ENCODE measurements at regions not wholly inside any gene's neighbourhood (a gene's known extent, or its start where the extent isn't known, plus 50 kb on each side); places are given as distances from the start of the nearest gene placed in this dataset.

DNA sequence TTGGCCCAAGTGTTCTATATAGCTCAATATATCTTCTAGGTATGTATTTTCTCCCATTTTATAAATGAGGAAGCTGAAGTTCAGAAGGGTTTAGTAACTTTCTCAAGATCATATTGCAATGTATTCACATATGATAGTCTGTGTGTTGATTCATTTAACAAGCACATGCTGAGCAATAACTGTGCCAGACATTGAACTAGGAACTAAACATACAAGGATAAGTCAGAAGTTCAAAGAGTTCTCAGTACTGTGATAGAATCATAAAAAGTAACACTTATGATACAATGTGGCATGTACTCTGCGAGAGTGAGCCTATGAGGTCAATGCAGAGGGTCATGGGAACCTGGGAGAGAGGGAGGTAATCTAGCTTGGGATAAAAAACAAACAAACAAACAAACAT lies 1082.2 kb upstream of the TENM4 start:
- TF ChIP-seq SNAI2 (CRISPR knock-in tag; IDR thresholded peaks at IDR 0.05) (no peak), ZC3H10 (CRISPR knock-in tag; IDR thresholded peaks at IDR 0.05) (no peak), PPARA (CRISPR knock-in tag; IDR thresholded peaks at IDR 0.05; ENCODE audit: borderline replicate concordance) (no peak), ZFP3 (CRISPR knock-in tag; IDR thresholded peaks at IDR 0.05) (no peak), ISL1 (CRISPR knock-in tag; IDR thresholded peaks at IDR 0.05) (no peak), CSDC2 (CRISPR knock-in tag; IDR thresholded peaks at IDR 0.05) (no peak), GLIS3 (CRISPR knock-in tag; IDR thresholded peaks at IDR 0.05) (no peak), TCF4 (CRISPR knock-in tag; IDR thresholded peaks at IDR 0.05; ENCODE audit: borderline replicate concordance) (no peak), BACH2 (CRISPR knock-in tag; IDR thresholded peaks at IDR 0.05; ENCODE audit: borderline replicate concordance) (no peak), ZNF70 (CRISPR knock-in tag; IDR thresholded peaks at IDR 0.05) (no peak), OSR1 (CRISPR knock-in tag; IDR thresholded peaks at IDR 0.05) (no peak)
- TF ChIP-seq, protein P1, sequence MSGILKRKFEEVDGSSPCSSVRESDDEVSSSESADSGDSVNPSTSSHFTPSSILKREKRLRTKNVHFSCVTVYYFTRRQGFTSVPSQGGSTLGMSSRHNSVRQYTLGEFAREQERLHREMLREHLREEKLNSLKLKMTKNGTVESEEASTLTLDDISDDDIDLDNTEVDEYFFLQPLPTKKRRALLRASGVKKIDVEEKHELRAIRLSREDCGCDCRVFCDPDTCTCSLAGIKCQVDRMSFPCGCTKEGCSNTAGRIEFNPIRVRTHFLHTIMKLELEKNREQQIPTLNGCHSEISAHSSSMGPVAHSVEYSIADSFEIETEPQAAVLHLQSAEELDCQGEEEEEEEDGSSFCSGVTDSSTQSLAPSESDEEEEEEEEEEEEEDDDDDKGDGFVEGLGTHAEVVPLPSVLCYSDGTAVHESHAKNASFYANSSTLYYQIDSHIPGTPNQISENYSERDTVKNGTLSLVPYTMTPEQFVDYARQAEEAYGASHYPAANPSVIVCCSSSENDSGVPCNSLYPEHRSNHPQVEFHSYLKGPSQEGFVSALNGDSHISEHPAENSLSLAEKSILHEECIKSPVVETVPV (CRISPR knock-in tag; IDR thresholded peaks at IDR 0.05): no peak
- TF ChIP-seq, protein P2, sequence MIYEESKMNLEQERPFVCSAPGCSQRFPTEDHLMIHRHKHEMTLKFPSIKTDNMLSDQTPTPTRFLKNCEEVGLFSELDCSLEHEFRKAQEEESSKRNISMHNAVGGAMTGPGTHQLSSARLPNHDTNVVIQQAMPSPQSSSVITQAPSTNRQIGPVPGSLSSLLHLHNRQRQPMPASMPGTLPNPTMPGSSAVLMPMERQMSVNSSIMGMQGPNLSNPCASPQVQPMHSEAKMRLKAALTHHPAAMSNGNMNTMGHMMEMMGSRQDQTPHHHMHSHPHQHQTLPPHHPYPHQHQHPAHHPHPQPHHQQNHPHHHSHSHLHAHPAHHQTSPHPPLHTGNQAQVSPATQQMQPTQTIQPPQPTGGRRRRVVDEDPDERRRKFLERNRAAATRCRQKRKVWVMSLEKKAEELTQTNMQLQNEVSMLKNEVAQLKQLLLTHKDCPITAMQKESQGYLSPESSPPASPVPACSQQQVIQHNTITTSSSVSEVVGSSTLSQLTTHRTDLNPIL (CRISPR knock-in tag; IDR thresholded peaks at IDR 0.05; ENCODE audit: low read depth): no peak
- TF ChIP-seq, protein P3, sequence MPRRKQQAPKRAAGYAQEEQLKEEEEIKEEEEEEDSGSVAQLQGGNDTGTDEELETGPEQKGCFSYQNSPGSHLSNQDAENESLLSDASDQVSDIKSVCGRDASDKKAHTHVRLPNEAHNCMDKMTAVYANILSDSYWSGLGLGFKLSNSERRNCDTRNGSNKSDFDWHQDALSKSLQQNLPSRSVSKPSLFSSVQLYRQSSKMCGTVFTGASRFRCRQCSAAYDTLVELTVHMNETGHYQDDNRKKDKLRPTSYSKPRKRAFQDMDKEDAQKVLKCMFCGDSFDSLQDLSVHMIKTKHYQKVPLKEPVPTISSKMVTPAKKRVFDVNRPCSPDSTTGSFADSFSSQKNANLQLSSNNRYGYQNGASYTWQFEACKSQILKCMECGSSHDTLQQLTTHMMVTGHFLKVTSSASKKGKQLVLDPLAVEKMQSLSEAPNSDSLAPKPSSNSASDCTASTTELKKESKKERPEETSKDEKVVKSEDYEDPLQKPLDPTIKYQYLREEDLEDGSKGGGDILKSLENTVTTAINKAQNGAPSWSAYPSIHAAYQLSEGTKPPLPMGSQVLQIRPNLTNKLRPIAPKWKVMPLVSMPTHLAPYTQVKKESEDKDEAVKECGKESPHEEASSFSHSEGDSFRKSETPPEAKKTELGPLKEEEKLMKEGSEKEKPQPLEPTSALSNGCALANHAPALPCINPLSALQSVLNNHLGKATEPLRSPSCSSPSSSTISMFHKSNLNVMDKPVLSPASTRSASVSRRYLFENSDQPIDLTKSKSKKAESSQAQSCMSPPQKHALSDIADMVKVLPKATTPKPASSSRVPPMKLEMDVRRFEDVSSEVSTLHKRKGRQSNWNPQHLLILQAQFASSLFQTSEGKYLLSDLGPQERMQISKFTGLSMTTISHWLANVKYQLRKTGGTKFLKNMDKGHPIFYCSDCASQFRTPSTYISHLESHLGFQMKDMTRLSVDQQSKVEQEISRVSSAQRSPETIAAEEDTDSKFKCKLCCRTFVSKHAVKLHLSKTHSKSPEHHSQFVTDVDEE (CRISPR knock-in tag; IDR thresholded peaks at IDR 0.05): no peak
- TF ChIP-seq, protein P4, sequence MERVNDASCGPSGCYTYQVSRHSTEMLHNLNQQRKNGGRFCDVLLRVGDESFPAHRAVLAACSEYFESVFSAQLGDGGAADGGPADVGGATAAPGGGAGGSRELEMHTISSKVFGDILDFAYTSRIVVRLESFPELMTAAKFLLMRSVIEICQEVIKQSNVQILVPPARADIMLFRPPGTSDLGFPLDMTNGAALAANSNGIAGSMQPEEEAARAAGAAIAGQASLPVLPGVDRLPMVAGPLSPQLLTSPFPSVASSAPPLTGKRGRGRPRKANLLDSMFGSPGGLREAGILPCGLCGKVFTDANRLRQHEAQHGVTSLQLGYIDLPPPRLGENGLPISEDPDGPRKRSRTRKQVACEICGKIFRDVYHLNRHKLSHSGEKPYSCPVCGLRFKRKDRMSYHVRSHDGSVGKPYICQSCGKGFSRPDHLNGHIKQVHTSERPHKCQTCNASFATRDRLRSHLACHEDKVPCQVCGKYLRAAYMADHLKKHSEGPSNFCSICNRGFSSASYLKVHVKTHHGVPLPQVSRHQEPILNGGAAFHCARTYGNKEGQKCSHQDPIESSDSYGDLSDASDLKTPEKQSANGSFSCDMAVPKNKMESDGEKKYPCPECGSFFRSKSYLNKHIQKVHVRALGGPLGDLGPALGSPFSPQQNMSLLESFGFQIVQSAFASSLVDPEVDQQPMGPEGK (CRISPR knock-in tag; IDR thresholded peaks at IDR 0.05; ENCODE audit: borderline replicate concordance): no peak
- no peak for ATAC-seq

DNA sequence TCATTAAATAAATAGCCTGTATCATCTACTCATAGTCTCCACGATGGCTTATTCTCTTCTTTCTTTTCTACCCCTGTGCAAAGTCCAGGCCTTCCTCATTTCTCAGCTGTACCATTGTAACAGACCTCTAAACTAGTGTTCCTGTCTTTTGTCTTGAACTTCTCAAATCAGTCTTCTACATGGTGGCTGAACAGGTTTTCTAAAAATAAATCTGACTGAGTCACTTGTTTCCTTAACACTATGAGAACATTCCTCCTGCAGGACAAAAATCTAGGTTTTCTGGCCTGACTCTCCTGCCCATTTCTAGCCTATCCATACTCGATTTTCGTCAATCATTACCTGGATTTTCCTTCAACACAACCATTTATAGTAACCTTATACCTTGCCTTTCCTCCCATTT lies 1080.8 kb upstream of the TENM4 start:
- no peak for ATAC-seq
- TF ChIP-seq TCF4 (CRISPR knock-in tag; IDR thresholded peaks at IDR 0.05; ENCODE audit: borderline replicate concordance) (no peak), CSDC2 (CRISPR knock-in tag; IDR thresholded peaks at IDR 0.05) (no peak), RARB (CRISPR knock-in tag; IDR thresholded peaks at IDR 0.05) (no peak), ESRRG (CRISPR knock-in tag; IDR thresholded peaks at IDR 0.05) (no peak), ZC3H10 (CRISPR knock-in tag; IDR thresholded peaks at IDR 0.05) (no peak), GLIS3 (CRISPR knock-in tag; IDR thresholded peaks at IDR 0.05) (no peak), BACH2 (CRISPR knock-in tag; IDR thresholded peaks at IDR 0.05; ENCODE audit: borderline replicate concordance) (no peak), TOX (CRISPR knock-in tag; IDR thresholded peaks at IDR 0.05; ENCODE audit: borderline replicate concordance) (no peak), ARNTL (CRISPR knock-in tag; IDR thresholded peaks at IDR 0.05; ENCODE audit: borderline replicate concordance, low read depth) (no peak), PPARA (CRISPR knock-in tag; IDR thresholded peaks at IDR 0.05; ENCODE audit: borderline replicate concordance) (no peak), SNAI2 (CRISPR knock-in tag; IDR thresholded peaks at IDR 0.05) (no peak), ZNF70 (CRISPR knock-in tag; IDR thresholded peaks at IDR 0.05) (no peak), OSR1 (CRISPR knock-in tag; IDR thresholded peaks at IDR 0.05) (no peak), ISL1 (CRISPR knock-in tag; IDR thresholded peaks at IDR 0.05) (no peak), ZFP3 (CRISPR knock-in tag; IDR thresholded peaks at IDR 0.05) (no peak)
- TF ChIP-seq, protein P1 (CRISPR knock-in tag; IDR thresholded peaks at IDR 0.05): no peak
- TF ChIP-seq, protein P4 (CRISPR knock-in tag; IDR thresholded peaks at IDR 0.05; ENCODE audit: borderline replicate concordance): no peak
- TF ChIP-seq, protein P5, sequence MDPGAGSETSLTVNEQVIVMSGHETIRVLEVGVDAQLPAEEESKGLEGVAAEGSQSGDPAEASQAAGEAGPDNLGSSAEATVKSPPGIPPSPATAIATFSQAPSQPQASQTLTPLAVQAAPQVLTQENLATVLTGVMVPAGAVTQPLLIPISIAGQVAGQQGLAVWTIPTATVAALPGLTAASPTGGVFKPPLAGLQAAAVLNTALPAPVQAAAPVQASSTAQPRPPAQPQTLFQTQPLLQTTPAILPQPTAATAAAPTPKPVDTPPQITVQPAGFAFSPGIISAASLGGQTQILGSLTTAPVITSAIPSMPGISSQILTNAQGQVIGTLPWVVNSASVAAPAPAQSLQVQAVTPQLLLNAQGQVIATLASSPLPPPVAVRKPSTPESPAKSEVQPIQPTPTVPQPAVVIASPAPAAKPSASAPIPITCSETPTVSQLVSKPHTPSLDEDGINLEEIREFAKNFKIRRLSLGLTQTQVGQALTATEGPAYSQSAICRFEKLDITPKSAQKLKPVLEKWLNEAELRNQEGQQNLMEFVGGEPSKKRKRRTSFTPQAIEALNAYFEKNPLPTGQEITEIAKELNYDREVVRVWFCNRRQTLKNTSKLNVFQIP (CRISPR knock-in tag; IDR thresholded peaks at IDR 0.05; ENCODE audit: borderline replicate concordance, low read depth): no peak
- TF ChIP-seq, protein P3 (CRISPR knock-in tag; IDR thresholded peaks at IDR 0.05): no peak

Measured in SK-N-SH treated with all-trans-retinoic acid at 6 μM for 48 hours (cell line).